ENCODE measurements at regions not wholly inside any gene's neighbourhood (a gene's known extent, or its start where the extent isn't known, plus 50 kb on each side); places are given as distances from the start of the nearest gene placed in this dataset.

DNA sequence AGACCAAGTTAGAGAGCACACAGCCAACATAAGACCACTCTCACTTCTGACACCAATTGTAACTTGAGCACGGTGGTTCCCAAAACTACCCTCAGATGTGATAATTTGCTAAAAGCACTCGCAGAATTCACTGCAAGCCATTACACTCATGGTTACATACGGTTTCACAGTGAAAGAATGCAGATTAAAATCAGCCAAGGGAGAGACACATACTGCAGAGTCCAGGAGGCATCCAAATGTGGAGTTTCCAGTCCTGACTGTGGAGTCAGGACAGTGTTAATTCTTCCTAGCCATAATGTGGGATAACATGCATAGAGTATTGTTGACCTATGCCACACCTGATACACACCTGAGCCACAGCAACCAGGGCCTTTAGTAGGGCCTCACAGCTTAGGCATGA is 956.4 kb downstream of the NTRK3 start:
- POLR2A ChIA-PET (ENCODE audit: low non-redundant PET) = no interaction called here
- Histone ChIP-seq H3K4me1 (ENCODE audit: insufficient read depth, low read length, poor library complexity, severe bottlenecking) (no peaks in the 10 kb centered on the region), H3K4me3 (ENCODE audit: low read depth, low read length, poor library complexity, severe bottlenecking) (no peak overlapping the region), H3K27me3 (replicated peaks; ENCODE audit: insufficient read depth, low read depth, low read length, poor library complexity) (no peaks in the 10 kb centered on the region), H3K27ac (ENCODE audit: low read depth, low read length, poor library complexity, severe bottlenecking) (no peak overlapping the region), H3K36me3 (ENCODE audit: insufficient read depth, low read length, poor library complexity, severe bottlenecking) (no peaks in the 10 kb centered on the region), H3K9me3 (ENCODE audit: low read depth, low read length, poor library complexity, severe bottlenecking) (peaks cover 30% of the 10 kb centered on the region)
- BruUV-seq (replicated peaks) = no TSS peak
- CTCF ChIA-PET = no interaction called here
- DNase-seq (ENCODE audit: low spot score) = no peak
- intact Hi-C loops (cut with micrococcal nuclease; ENCODE audit: unreplicated experiment) = no loop called here
- TF ChIP-seq CTCF (conservative IDR thresholded peaks at IDR 0.05; ENCODE audit: low read depth, low read length) (no peak), EZH2 (IDR thresholded peaks at IDR 0.05; ENCODE audit: borderline replicate concordance, low read depth, low read length, poor library complexity, severe bottlenecking) (no peak)

DNA sequence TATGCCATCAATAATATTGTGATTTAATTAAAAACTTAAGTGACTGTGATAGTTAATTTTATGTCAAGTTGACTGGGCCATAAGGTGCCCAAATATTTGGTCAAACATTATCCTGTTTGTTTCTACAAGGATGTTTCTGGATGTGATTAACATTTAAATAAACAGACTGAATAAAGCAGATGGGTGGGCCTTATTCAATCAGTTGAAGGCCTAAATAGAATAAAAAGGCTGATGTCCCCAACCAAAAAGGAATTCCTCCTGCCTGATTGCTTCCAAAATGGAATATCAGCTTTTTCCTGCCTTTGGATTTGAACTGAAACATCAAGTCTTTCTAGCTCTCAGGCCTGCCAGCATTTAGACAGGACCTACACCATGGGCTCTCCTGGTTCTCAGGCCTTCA is 961.7 kb downstream of the NTRK3 start:
- CTCF ChIA-PET = no interaction called here
- no peak for TF ChIP-seq EZH2 (IDR thresholded peaks at IDR 0.05; ENCODE audit: borderline replicate concordance, low read depth, low read length, poor library complexity, severe bottlenecking)
- TF ChIP-seq CTCF (conservative IDR thresholded peaks at IDR 0.05; ENCODE audit: low read depth, low read length) = no peak
- H3K9me3 ChIP-seq (ENCODE audit: low read depth, low read length, poor library complexity, severe bottlenecking) = peaks cover 33% of the 10 kb centered on the region
- DNase-seq (ENCODE audit: low spot score) = no peak
- BruUV-seq (replicated peaks) = no TSS peak
- H3K4me3 ChIP-seq (ENCODE audit: low read depth, low read length, poor library complexity, severe bottlenecking) = no peak overlapping the region
- intact Hi-C loops (cut with micrococcal nuclease; ENCODE audit: unreplicated experiment) = no loop called here
- no peaks in the 10 kb centered on the region for H3K36me3 ChIP-seq (ENCODE audit: insufficient read depth, low read length, poor library complexity, severe bottlenecking)
- H3K27ac ChIP-seq (ENCODE audit: low read depth, low read length, poor library complexity, severe bottlenecking) = no peak overlapping the region
- H3K27me3 ChIP-seq (replicated peaks; ENCODE audit: insufficient read depth, low read depth, low read length, poor library complexity) = no peaks in the 10 kb centered on the region
- no peaks in the 10 kb centered on the region for H3K4me1 ChIP-seq (ENCODE audit: insufficient read depth, low read length, poor library complexity, severe bottlenecking)
- POLR2A ChIA-PET (ENCODE audit: low non-redundant PET) = no interaction called here

- H3K27me3 ChIP-seq (replicated peaks; ENCODE audit: insufficient read depth, low read depth, low read length, poor library complexity) = no peaks in the 10 kb centered on the region
- no peaks in the 10 kb centered on the region for H3K36me3 ChIP-seq (ENCODE audit: insufficient read depth, low read length, poor library complexity, severe bottlenecking)
- intact Hi-C loops (cut with micrococcal nuclease; ENCODE audit: unreplicated experiment) = no loop called here
- ChIA-PET POLR2A (ENCODE audit: low non-redundant PET) (no interaction called here), CTCF (no interaction called here)
- no peak overlapping the region for H3K27ac ChIP-seq (ENCODE audit: low read depth, low read length, poor library complexity, severe bottlenecking)
- H3K9me3 ChIP-seq (ENCODE audit: low read depth, low read length, poor library complexity, severe bottlenecking) = peaks cover 34% of the 10 kb centered on the region
- no peak overlapping the region for H3K4me3 ChIP-seq (ENCODE audit: low read depth, low read length, poor library complexity, severe bottlenecking)
- DNase-seq (ENCODE audit: low spot score) = no peak
- TF ChIP-seq EZH2 (IDR thresholded peaks at IDR 0.05; ENCODE audit: borderline replicate concordance, low read depth, low read length, poor library complexity, severe bottlenecking) (no peak), CTCF (conservative IDR thresholded peaks at IDR 0.05; ENCODE audit: low read depth, low read length) (no peak)
- no TSS peak for BruUV-seq (replicated peaks)
- H3K4me1 ChIP-seq (ENCODE audit: insufficient read depth, low read length, poor library complexity, severe bottlenecking) = no peaks in the 10 kb centered on the region
These were observed 963.5 kb downstream of the NTRK3 start for GRCh38 chr15:87293031-87293430.

All from A673 (cell line).